ENCODE measurements at regions not wholly inside any gene's neighbourhood (a gene's known extent, or its start where the extent isn't known, plus 50 kb on each side); places are given as distances from the start of the nearest gene placed in this dataset.

GRCh38 chr10:130836344-130836743 is 475.2 kb downstream of the TCERG1L start:
- Histone ChIP-seq H3K27me3 (replicated peaks in 1 of 7) (no peaks in the 10 kb centered on the region), H3K4me1 (no peaks in the 10 kb centered on the region), H3K36me3 (no peaks in the 10 kb centered on the region), H3K4me3 (no peak overlapping the region), H3K9me3 (peaks cover 0 to 3% (median 0%) of the 10 kb centered on the region in 8 donors), H3K27ac (no peak overlapping the region)
- no peak for DNase-seq
- WGBS, 5 donors, result 72 to 89% (median 76%) methylated on average over 7 of the region's 7 CpGs
- TF ChIP-seq POLR2AphosphoS5 (IDR thresholded peaks at IDR 0.05), result no peak
- TF ChIP-seq POLR2A (IDR thresholded peaks at IDR 0.05), result no peak
- no peak for TF ChIP-seq CTCF (IDR thresholded peaks at IDR 0.05 in 8 of 11, conservative IDR thresholded peaks at IDR 0.05 in 3 of 11)
- intact Hi-C loops (cut with DNase I; ENCODE audit: low total_unique reads), result no loop called here

DNA sequence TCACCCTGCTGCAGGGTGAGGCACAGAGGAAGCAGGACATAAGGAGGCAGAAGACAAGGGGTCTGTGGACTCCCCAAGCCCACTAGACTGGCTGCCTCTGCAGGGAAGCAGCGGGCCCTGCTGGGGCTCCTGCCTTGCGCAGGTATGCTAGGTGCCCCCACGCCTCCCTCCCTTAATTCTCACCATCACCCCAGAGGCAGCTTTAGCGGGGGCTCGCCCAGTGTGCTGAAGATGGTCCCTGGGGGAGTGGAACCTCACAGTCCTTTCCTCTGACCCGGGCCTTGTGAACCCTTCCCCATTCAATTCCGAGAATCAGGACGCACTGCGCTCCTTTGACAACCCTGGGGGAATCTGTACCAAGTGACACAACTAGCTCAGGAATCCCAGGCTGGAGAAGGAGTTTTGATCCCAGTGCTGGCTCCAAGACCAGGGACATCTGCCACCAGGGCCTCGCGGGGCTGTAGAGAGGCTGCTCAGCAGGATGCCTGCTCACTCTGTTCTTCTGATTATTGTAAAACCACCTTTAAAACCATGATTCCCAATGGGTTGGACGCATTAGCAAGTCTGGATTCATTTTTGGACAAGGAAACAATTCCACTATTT is 468.4 kb downstream of the TCERG1L start:
- no peak for DNase-seq
- Histone ChIP-seq H3K27me3 (replicated peaks in 1 of 7) (no peaks in the 10 kb centered on the region), H3K9me3 (no peaks in the 10 kb centered on the region), H3K36me3 (no peaks in the 10 kb centered on the region), H3K4me3 (no peak overlapping the region), H3K27ac (no peak overlapping the region), H3K4me1 (no peaks in the 10 kb centered on the region)
- TF ChIP-seq POLR2A (IDR thresholded peaks at IDR 0.05) (no peak), CTCF (IDR thresholded peaks at IDR 0.05 in 8 of 11, conservative IDR thresholded peaks at IDR 0.05 in 3 of 11) (no peak), POLR2AphosphoS5 (IDR thresholded peaks at IDR 0.05) (no peak)
- 72 to 84% (median 83%) methylated on average over 12 of the region's 12 CpGs for WGBS, 5 donors
- intact Hi-C loops (cut with DNase I; ENCODE audit: low total_unique reads), result no loop called here

DNA sequence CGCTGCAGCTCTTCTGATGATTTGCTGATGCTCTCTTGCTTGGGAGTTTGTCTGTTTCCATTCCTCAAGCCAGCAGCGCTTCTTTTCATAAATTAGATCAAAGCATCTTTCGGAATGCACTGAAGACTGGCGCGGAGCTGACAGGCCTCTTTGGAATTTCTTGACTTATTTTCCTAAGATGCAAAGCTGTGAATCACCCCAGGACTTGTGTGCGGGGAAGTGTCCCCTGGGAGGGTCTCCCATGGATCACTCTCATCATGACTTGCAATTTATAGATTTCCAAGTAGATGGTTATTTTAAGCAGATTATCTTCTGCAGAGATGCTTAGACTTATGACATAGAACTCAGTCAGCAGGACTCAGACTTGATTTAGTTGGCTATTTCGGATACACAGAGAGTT is 467.2 kb downstream of the TCERG1L start:
- 73 to 87% (median 76%) methylated on average over 7 of the region's 7 CpGs for WGBS, 5 donors
- Histone ChIP-seq H3K4me3 (no peak overlapping the region), H3K36me3 (no peaks in the 10 kb centered on the region), H3K4me1 (no peaks in the 10 kb centered on the region), H3K27me3 (replicated peaks in 1 of 7) (no peaks in the 10 kb centered on the region), H3K9me3 (peaks cover 0 to 4% (median 0%) of the 10 kb centered on the region in 8 donors), H3K27ac (no peak overlapping the region)
- TF ChIP-seq CTCF (IDR thresholded peaks at IDR 0.05 in 8 of 11, conservative IDR thresholded peaks at IDR 0.05 in 3 of 11) (no peak), POLR2AphosphoS5 (IDR thresholded peaks at IDR 0.05) (no peak), POLR2A (IDR thresholded peaks at IDR 0.05) (no peak)
- DNase-seq, result no peak
- intact Hi-C loops (cut with DNase I; ENCODE audit: low total_unique reads), result no loop called here

GRCh38 chr10:130847170-130847569 is 464.4 kb downstream of the TCERG1L start:
- intact Hi-C loops (cut with DNase I; ENCODE audit: low total_unique reads), result no loop called here
- 0 to 29% (median 12%) methylated on average over 1 of the region's 1 CpG for WGBS, 5 donors
- peaks cover 0 to 21% (median 12%) of the 10 kb centered on the region in 8 donors for H3K9me3 ChIP-seq
- H3K4me1 ChIP-seq, result no peaks in the 10 kb centered on the region
- no peaks in the 10 kb centered on the region for H3K27me3 ChIP-seq (replicated peaks in 1 of 7)
- no peak overlapping the region for H3K4me3 ChIP-seq
- H3K27ac ChIP-seq, result no peak overlapping the region
- no peak for DNase-seq
- no peaks in the 10 kb centered on the region for H3K36me3 ChIP-seq
- TF ChIP-seq CTCF (IDR thresholded peaks at IDR 0.05 in 8 of 11, conservative IDR thresholded peaks at IDR 0.05 in 3 of 11) (no peak), POLR2A (IDR thresholded peaks at IDR 0.05) (no peak), POLR2AphosphoS5 (IDR thresholded peaks at IDR 0.05) (no peak)
